ENCODE measurements at regions not wholly inside any gene's neighbourhood (a gene's known extent, or its start where the extent isn't known, plus 50 kb on each side); places are given as distances from the start of the nearest gene placed in this dataset.
"Not testable (repeated sequence)": the region's sequence is repeated elsewhere in the genome, so short reads cannot be mapped to it uniquely, and the experiment has no call there.

- not testable (repeated sequence) for H2AFZ ChIP-seq (ENCODE audit: low read length); H2BK12ac ChIP-seq (ENCODE audit: insufficient read length, low read depth, low read length); H3K4me1 Mint-ChIP-seq; H3K23me2 ChIP-seq (ENCODE audit: insufficient read length, low read depth, low read length, poor library complexity, severe bottlenecking); H3K14ac ChIP-seq (ENCODE audit: insufficient read depth, low read length); H2BK120ac ChIP-seq (ENCODE audit: low read depth, low read length, poor library complexity, severe bottlenecking); H3K9ac ChIP-seq (ENCODE audit: extremely low read depth, insufficient read length, low read length); H3K18ac ChIP-seq (ENCODE audit: insufficient read length, low read depth, low read length); H3T11ph ChIP-seq (ENCODE audit: low read length); H3K4me3 Mint-ChIP-seq; H3K4ac ChIP-seq (ENCODE audit: low read depth, low read length); H3K56ac ChIP-seq (ENCODE audit: insufficient read length, low read depth, low read length); H3K36me3 Mint-ChIP-seq (ENCODE audit: insufficient read depth in 1 of 3, low read depth in 3 of 3); H3K27me3 Mint-ChIP-seq (ENCODE audit: low read depth); H2AK5ac ChIP-seq (ENCODE audit: insufficient read length, low read length); H2BK15ac ChIP-seq (ENCODE audit: low read depth, low read length); H3K4me1 ChIP-seq (ENCODE audit: insufficient read depth, low read length); H3K27ac ChIP-seq (ENCODE audit: insufficient read length, low read depth, low read length); DNase-seq; H3K9me3 Mint-ChIP-seq; H2BK20ac ChIP-seq (ENCODE audit: low read depth, low read length, poor library complexity, severe bottlenecking); H3K23ac ChIP-seq (ENCODE audit: insufficient read length, low read depth, low read length); H4K8ac ChIP-seq (replicated peaks; ENCODE audit: insufficient read length, low read depth, low read length); H2BK5ac ChIP-seq (ENCODE audit: insufficient read length, low read length); H3K27ac Mint-ChIP-seq; H4K91ac ChIP-seq (ENCODE audit: insufficient read length, low read depth, low read length); H3K79me1 ChIP-seq (ENCODE audit: insufficient read depth, low read depth, low read length, poor library complexity, severe bottlenecking); H4K20me1 ChIP-seq (ENCODE audit: control insufficient read depth, insufficient read depth, insufficient read length); H3K9me3 ChIP-seq (ENCODE audit: control insufficient read depth, low read depth, low read length); H3K4me2 ChIP-seq (ENCODE audit: insufficient read depth, insufficient read length, low read length); H3K79me2 ChIP-seq (ENCODE audit: insufficient read depth, low read length); H3K27me3 ChIP-seq (ENCODE audit: insufficient read depth, low read length); H4K5ac ChIP-seq (ENCODE audit: insufficient read length, low read depth, low read length)
- WGBS (ENCODE audit: extremely low coverage, insufficient read length, low lambda C conversion rate), result no CpG with 5 or more reads among the region's 19 CpGs
Observed at GRCh38 chr5:100379254-100379858, 155.8 kb upstream of the FAM174A start.

GRCh38 chr5:100364757-100365478 lies 170.3 kb upstream of the FAM174A start:
- H3K27me3 ChIP-seq (ENCODE audit: insufficient read depth, low read length); H3K14ac ChIP-seq (ENCODE audit: insufficient read depth, low read length); H4K8ac ChIP-seq (replicated peaks; ENCODE audit: insufficient read length, low read depth, low read length); H2AK5ac ChIP-seq (ENCODE audit: insufficient read length, low read length); H3K18ac ChIP-seq (ENCODE audit: insufficient read length, low read depth, low read length); H3K4me3 Mint-ChIP-seq; H2BK20ac ChIP-seq (ENCODE audit: low read depth, low read length, poor library complexity, severe bottlenecking); H3K27ac Mint-ChIP-seq; H4K91ac ChIP-seq (ENCODE audit: insufficient read length, low read depth, low read length); H4K20me1 ChIP-seq (ENCODE audit: control insufficient read depth, insufficient read depth, insufficient read length); H2BK120ac ChIP-seq (ENCODE audit: low read depth, low read length, poor library complexity, severe bottlenecking); DNase-seq; H2BK5ac ChIP-seq (ENCODE audit: insufficient read length, low read length); H3K23me2 ChIP-seq (ENCODE audit: insufficient read length, low read depth, low read length, poor library complexity, severe bottlenecking); H3K27me3 Mint-ChIP-seq (ENCODE audit: low read depth); H3T11ph ChIP-seq (ENCODE audit: low read length); H3K79me2 ChIP-seq (ENCODE audit: insufficient read depth, low read length); H2BK12ac ChIP-seq (ENCODE audit: insufficient read length, low read depth, low read length); H3K23ac ChIP-seq (ENCODE audit: insufficient read length, low read depth, low read length); H3K27ac ChIP-seq (ENCODE audit: insufficient read length, low read depth, low read length); H3K79me1 ChIP-seq (ENCODE audit: insufficient read depth, low read depth, low read length, poor library complexity, severe bottlenecking); H3K36me3 Mint-ChIP-seq (ENCODE audit: insufficient read depth in 1 of 3, low read depth in 3 of 3); H3K4me2 ChIP-seq (ENCODE audit: insufficient read depth, insufficient read length, low read length); H3K9me3 ChIP-seq (ENCODE audit: control insufficient read depth, low read depth, low read length); H2BK15ac ChIP-seq (ENCODE audit: low read depth, low read length); H3K4me1 Mint-ChIP-seq; H2AFZ ChIP-seq (ENCODE audit: low read length); H3K9me3 Mint-ChIP-seq; H3K4me1 ChIP-seq (ENCODE audit: insufficient read depth, low read length); H3K9ac ChIP-seq (ENCODE audit: extremely low read depth, insufficient read length, low read length); H3K56ac ChIP-seq (ENCODE audit: insufficient read length, low read depth, low read length); H3K4ac ChIP-seq (ENCODE audit: low read depth, low read length); H4K5ac ChIP-seq (ENCODE audit: insufficient read length, low read depth, low read length): not testable (repeated sequence)
- WGBS (ENCODE audit: extremely low coverage, insufficient read length, low lambda C conversion rate), result no CpG with 5 or more reads among the region's 5 CpGs
